Mammary epithelial cell (primary cell): ENCODE measurements at regions not wholly inside any gene's neighbourhood (a gene's known extent, or its start where the extent isn't known, plus 50 kb on each side); places are given as distances from the start of the nearest gene placed in this dataset.

Source experiments
- EZH2 ChIP-seq: IDR thresholded peaks from 2 replicates; pipeline ENCODE4 v1.6.1; 2012; ENCODE audit warnings: low read length, inconsistent platforms, borderline replicate concordance
- TF ChIP-seq, protein P1 (sequence below), 2 donors: IDR thresholded peaks in 1 of 2; conservative IDR thresholded peaks in 1 of 2; 2 replicates each; pipeline ENCODE4 v1.5.1; 2011 to 2012; ENCODE audit warnings: inconsistent platforms in 2 of 2, low read length in 2 of 2, mild to moderate bottlenecking in 2 of 2, control low read depth in 1 of 2, low read depth in 1 of 2; ENCODE audit not compliant: insufficient read depth in 1 of 2; ENCODE audit errors: extremely low read depth in 1 of 2

DNA sequence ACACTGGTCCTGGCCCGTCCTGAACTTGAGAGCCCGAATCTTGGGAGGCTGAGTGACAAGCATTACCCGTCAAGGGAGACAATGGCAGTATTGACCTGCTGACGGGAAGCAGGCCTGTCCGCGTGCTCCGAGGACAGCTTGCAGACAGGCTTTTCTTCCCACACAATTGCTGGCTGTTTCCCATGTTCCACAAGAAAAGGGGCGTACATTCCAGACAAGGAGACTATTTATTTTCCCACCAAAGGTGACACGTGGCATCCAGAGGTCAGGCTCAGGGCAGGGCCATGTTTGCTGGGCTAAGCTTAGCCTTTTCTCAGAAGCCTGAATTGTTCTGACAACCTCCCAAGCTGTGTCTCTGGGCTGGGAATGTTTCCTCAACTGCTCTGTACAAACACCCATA lies 86.9 kb upstream of the SPON1 start:
- TF ChIP-seq, protein P1, sequence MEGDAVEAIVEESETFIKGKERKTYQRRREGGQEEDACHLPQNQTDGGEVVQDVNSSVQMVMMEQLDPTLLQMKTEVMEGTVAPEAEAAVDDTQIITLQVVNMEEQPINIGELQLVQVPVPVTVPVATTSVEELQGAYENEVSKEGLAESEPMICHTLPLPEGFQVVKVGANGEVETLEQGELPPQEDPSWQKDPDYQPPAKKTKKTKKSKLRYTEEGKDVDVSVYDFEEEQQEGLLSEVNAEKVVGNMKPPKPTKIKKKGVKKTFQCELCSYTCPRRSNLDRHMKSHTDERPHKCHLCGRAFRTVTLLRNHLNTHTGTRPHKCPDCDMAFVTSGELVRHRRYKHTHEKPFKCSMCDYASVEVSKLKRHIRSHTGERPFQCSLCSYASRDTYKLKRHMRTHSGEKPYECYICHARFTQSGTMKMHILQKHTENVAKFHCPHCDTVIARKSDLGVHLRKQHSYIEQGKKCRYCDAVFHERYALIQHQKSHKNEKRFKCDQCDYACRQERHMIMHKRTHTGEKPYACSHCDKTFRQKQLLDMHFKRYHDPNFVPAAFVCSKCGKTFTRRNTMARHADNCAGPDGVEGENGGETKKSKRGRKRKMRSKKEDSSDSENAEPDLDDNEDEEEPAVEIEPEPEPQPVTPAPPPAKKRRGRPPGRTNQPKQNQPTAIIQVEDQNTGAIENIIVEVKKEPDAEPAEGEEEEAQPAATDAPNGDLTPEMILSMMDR (conservative IDR thresholded peaks at IDR 0.05 in 1 of 2, IDR thresholded peaks at IDR 0.05 in 1 of 2; ENCODE audit: extremely low read depth in 1 of 2, insufficient read depth in 1 of 2, low read depth in 1 of 2, low read length in 2 of 2), result no peak
- no peak for TF ChIP-seq EZH2
